BE2C (cell line): ENCODE measurements at regions not wholly inside any gene's neighbourhood (a gene's known extent, or its start where the extent isn't known, plus 50 kb on each side); places are given as distances from the start of the nearest gene placed in this dataset.

ENCODE experiments used
- DNase-seq: peaks from one replicate; pipeline ENCODE4 v3.0.0-alpha.2; 2020
- H3K27me3 ChIP-seq: fragments of 250-450 bp; sonication (Bioruptor Pico); 2 replicates; pipeline ENCODE4 v1.5.1; 2020; ENCODE audit warnings: mild to moderate bottlenecking
- H3K36me3 ChIP-seq: fragments of 250-450 bp; sonication (Bioruptor Pico); 2 replicates; pipeline ENCODE4 v1.5.1; 2020; ENCODE audit warnings: mild to moderate bottlenecking
- H3K4me1 ChIP-seq: fragments of 250-450 bp; sonication (Bioruptor Pico); 2 replicates; pipeline ENCODE4 v1.5.1; 2020
- H3K4me3 ChIP-seq: 2 replicates; pipeline ENCODE4 v1.5.1; 2011; ENCODE audit warnings: low read depth, low read length
- H3K9me3 ChIP-seq: fragments of 250-450 bp; sonication (Bioruptor Pico); 2 replicates; pipeline ENCODE4 v1.5.1; 2020
- TF ChIP-seq, protein P1 (sequence below): IDR thresholded peaks from 2 replicates; pipeline ENCODE4 v1.5.1; 2012; ENCODE audit warnings: mild to moderate bottlenecking, low read depth, low read length

- peaks cover 9% of the 10 kb centered on the region for H3K4me1 ChIP-seq
Observed at GRCh38 chr13:74662905-74663304, 528.7 kb upstream of the KLF12 start.

DNA sequence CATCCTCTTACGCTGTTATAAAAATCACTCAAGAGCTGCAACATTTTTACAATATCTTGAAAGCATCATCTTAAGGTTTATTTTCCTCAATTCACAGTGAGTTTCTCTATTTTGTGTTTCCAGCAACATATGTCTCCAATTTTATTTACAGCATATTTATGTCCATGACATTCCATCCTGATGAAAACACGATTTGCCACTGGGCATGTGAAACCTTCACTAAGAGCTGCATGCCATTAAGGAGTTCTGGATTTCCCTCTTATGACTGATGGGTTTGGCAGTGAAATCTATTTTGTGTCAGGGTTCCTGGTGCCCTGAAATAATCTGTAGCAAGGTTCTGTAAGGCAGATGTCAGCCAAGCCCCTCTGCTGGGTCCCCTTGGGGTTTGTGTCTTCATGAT lies 527.6 kb upstream of the KLF12 start:
- Histone ChIP-seq H3K36me3 (no peaks in the 10 kb centered on the region), H3K4me1 (peaks cover 9% of the 10 kb centered on the region), H3K27me3 (no peaks in the 10 kb centered on the region), H3K9me3 (no peaks in the 10 kb centered on the region), H3K4me3 (no peak overlapping the region)
- DNase-seq = no peak
- TF ChIP-seq, protein P1, sequence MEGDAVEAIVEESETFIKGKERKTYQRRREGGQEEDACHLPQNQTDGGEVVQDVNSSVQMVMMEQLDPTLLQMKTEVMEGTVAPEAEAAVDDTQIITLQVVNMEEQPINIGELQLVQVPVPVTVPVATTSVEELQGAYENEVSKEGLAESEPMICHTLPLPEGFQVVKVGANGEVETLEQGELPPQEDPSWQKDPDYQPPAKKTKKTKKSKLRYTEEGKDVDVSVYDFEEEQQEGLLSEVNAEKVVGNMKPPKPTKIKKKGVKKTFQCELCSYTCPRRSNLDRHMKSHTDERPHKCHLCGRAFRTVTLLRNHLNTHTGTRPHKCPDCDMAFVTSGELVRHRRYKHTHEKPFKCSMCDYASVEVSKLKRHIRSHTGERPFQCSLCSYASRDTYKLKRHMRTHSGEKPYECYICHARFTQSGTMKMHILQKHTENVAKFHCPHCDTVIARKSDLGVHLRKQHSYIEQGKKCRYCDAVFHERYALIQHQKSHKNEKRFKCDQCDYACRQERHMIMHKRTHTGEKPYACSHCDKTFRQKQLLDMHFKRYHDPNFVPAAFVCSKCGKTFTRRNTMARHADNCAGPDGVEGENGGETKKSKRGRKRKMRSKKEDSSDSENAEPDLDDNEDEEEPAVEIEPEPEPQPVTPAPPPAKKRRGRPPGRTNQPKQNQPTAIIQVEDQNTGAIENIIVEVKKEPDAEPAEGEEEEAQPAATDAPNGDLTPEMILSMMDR = no peak

More at GRCh38 chr13:74662905-74663304, 528.7 kb upstream of the KLF12 start:
- Histone ChIP-seq H3K27me3 (no peaks in the 10 kb centered on the region), H3K4me3 (no peak overlapping the region), H3K9me3 (no peaks in the 10 kb centered on the region), H3K36me3 (no peaks in the 10 kb centered on the region)
- TF ChIP-seq, protein P1 = no peak
- peak; percentile 60 for DNase-seq

GRCh38 chr13:74657765-74658164 lies 523.6 kb upstream of the KLF12 start:
- Histone ChIP-seq H3K27me3 (no peaks in the 10 kb centered on the region), H3K36me3 (no peaks in the 10 kb centered on the region), H3K9me3 (no peaks in the 10 kb centered on the region), H3K4me1 (no peaks in the 10 kb centered on the region), H3K4me3 (no peak overlapping the region)
- TF ChIP-seq, protein P1 = no peak
- DNase-seq = no peak

- H3K9me3 ChIP-seq = no peaks in the 10 kb centered on the region
- H3K4me3 ChIP-seq = no peak overlapping the region
- no peak for DNase-seq
- TF ChIP-seq, protein P1 = no peak
- H3K27me3 ChIP-seq = no peaks in the 10 kb centered on the region
- H3K4me1 ChIP-seq = 0 out of 2 replicates have a peak, but pooled peaks cover 4% of the 10 kb centered on the region
- H3K36me3 ChIP-seq = no peaks in the 10 kb centered on the region
Observed at GRCh38 chr13:74651121-74651520, 516.9 kb upstream of the KLF12 start.

- H3K4me3 ChIP-seq = no peak overlapping the region
- DNase-seq = no peak
- TF ChIP-seq, protein P1 = no peak
Observed at GRCh38 chr13:74647991-74648390, 513.8 kb upstream of the KLF12 start.

DNA sequence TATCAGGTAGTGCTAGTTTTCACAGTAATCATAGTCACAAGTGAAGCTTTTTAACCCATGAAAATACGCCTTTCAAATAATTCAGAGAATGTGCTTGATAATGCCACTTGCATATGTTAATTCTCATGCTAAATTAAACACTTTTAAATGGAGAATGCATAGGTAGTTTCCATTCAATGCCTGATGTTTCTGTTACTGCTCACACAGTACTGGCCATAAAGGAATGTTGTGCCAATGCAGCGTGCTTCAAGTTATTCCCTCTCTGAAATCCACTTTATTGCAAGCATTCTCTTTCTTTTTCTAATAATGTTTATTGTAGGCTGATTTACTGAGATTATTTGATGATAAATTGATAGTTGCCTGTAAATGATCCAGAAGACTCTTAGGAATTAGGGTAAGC lies 513.0 kb upstream of the KLF12 start:
- Histone ChIP-seq H3K4me1 (0 out of 2 replicates have a peak, but pooled peaks cover 5% of the 10 kb centered on the region), H3K36me3 (no peaks in the 10 kb centered on the region), H3K27me3 (no peaks in the 10 kb centered on the region), H3K4me3 (no peak overlapping the region), H3K9me3 (no peaks in the 10 kb centered on the region)
- TF ChIP-seq, protein P1 = no peak
- no peak for DNase-seq

More at GRCh38 chr13:74647991-74648390, 513.8 kb upstream of the KLF12 start:
- Histone ChIP-seq H3K4me1 (0 out of 2 replicates have a peak, but pooled peaks cover 5% of the 10 kb centered on the region), H3K36me3 (no peaks in the 10 kb centered on the region), H3K27me3 (no peaks in the 10 kb centered on the region), H3K9me3 (no peaks in the 10 kb centered on the region)
